SK-N-SH (cell line): ENCODE measurements at regions not wholly inside any gene's neighbourhood (a gene's known extent, or its start where the extent isn't known, plus 50 kb on each side); places are given as distances from the start of the nearest gene placed in this dataset.

ENCODE experiments used
- CTCF ChIA-PET: fragments of 300-600, 350-600 bp; formaldehyde crosslinking; extraction: SDS; loops from one replicate; lab custom pipeline; 2021; lab: Yijun Ruan, JAX
- POLR2A ChIA-PET: fragments of 350-600 bp; sonication (Branson Sonifier 250); formaldehyde crosslinking; extraction: SDS; loops from one replicate; lab custom pipeline; 2020; ENCODE audit warnings: antibody characterized with exemption, inconsistent platforms; lab: Yijun Ruan, JAX
- DNase-seq: peaks from one replicate; pipeline ENCODE4 v3.0.0; 2012
- H2AFZ ChIP-seq: fragments of 200-600 bp; sonication (generic); 2 replicates; pipeline ENCODE4 v1.8.1; 2016; ENCODE audit warnings: antibody characterized with exemption, mild to moderate bottlenecking, low read depth
- H3F3A ChIP-seq: fragments of 200-600 bp; sonication (generic); replicated peaks from 2 replicates; pipeline ENCODE3; 2016; ENCODE audit warnings: antibody characterized with exemption, mild to moderate bottlenecking; ENCODE audit not compliant: insufficient read depth
- H3K27ac ChIP-seq, 2 experiments: fragments of 200-500 bp in 1 of 2; fragments of 200-600 bp in 1 of 2; sonication (Bioruptor generic) in 1 of 2; sonication (generic), shearing (Covaris generic) in 1 of 2; 2 replicates each; pipeline versions ENCODE4 v1.5.1 to v1.6.1; 2014 to 2016; ENCODE audit warnings: low read depth in 2 of 2, inconsistent platforms in 1 of 2, low read length in 1 of 2, mild to moderate bottlenecking in 1 of 2, mixed read lengths in 1 of 2
- H3K27me3 ChIP-seq: fragments of 200-600 bp; sonication (generic), shearing (Covaris generic); 2 replicates; pipeline ENCODE4 v1.6.1; 2016; ENCODE audit warnings: mixed run types; ENCODE audit not compliant: insufficient read depth
- H3K36me3 ChIP-seq, 2 experiments: fragments of 200-500 bp in 1 of 2; fragments of 200-600 bp in 1 of 2; sonication (Bioruptor generic) in 1 of 2; sonication (generic) in 1 of 2; replicated peaks in 1 of 2; 2 replicates each; pipeline versions ENCODE3 to v1.5.1; 2014 to 2016; ENCODE audit warnings: low read length in 1 of 2, mild to moderate bottlenecking in 1 of 2; ENCODE audit not compliant: insufficient read depth in 2 of 2, control insufficient read depth in 1 of 2
- H3K4me1 ChIP-seq, 2 experiments: fragments of 200-500 bp in 1 of 2; fragments of 200-600 bp in 1 of 2; sonication (Bioruptor generic) in 1 of 2; sonication (generic), shearing (Covaris generic) in 1 of 2; 2 replicates each; pipeline versions ENCODE4 v1.5.1 to v1.6.1; 2014 to 2016; ENCODE audit warnings: low read depth in 1 of 2, low read length in 1 of 2, mixed run types in 1 of 2; ENCODE audit not compliant: insufficient read depth in 2 of 2, control insufficient read depth in 1 of 2
- H3K4me2 ChIP-seq: fragments of 200-600 bp; sonication (generic), shearing (Covaris generic); 2 replicates; pipeline ENCODE4 v1.6.1; 2017; ENCODE audit warnings: mixed run types
- H3K4me3 ChIP-seq, 2 experiments: fragments of 200-500 bp in 1 of 2; fragments of 200-600 bp in 1 of 2; sonication (Bioruptor generic) in 1 of 2; sonication (generic), shearing (Covaris generic) in 1 of 2; 2 replicates each; pipeline versions ENCODE4 v1.5.1 to v1.8.1; 2014 to 2016; ENCODE audit warnings: low read depth in 2 of 2, inconsistent platforms in 1 of 2, low read length in 1 of 2, mild to moderate bottlenecking in 1 of 2, mixed read lengths in 1 of 2, moderate library complexity in 1 of 2
- H3K79me2 ChIP-seq: fragments of 200-600 bp; sonication (generic); 2 replicates; pipeline ENCODE4 v1.8.1; 2017; ENCODE audit warnings: mild to moderate bottlenecking; ENCODE audit not compliant: insufficient read depth
- H3K9ac ChIP-seq: fragments of 200-600 bp; sonication (generic); 2 replicates; pipeline ENCODE4 v1.6.1; 2017; ENCODE audit warnings: mixed run types
- H3K9me2 ChIP-seq: fragments of 200-600 bp; sonication (generic); 2 replicates; pipeline ENCODE4 v1.6.1; 2017; ENCODE audit warnings: mixed run types
- H3K9me3 ChIP-seq: fragments of 200-600 bp; sonication (generic); 2 replicates; pipeline ENCODE4 v1.6.1; 2017; ENCODE audit warnings: mixed run types, mild to moderate bottlenecking, moderate library complexity
- H4K20me1 ChIP-seq: fragments of 200-600 bp; sonication (generic); 2 replicates; pipeline ENCODE4 v1.6.1; 2017; ENCODE audit warnings: mild to moderate bottlenecking, mixed run types; ENCODE audit not compliant: insufficient read depth
- CHD2 ChIP-seq: fragments of 150-350 bp; IDR thresholded peaks from 2 replicates; pipeline ENCODE4 v1.6.1; 2018; ENCODE audit warnings: low read length; ENCODE audit not compliant: partially characterized antibody
- ELF1 ChIP-seq: IDR thresholded peaks from 2 replicates; pipeline ENCODE4 v1.4.0; 2012
- FOSL2 ChIP-seq: IDR thresholded peaks from 2 replicates; pipeline ENCODE4 v1.4.0; 2012; ENCODE audit warnings: low read depth, mild to moderate bottlenecking, moderate library complexity, borderline replicate concordance
- FOXJ3 ChIP-seq: sonication (generic); formaldehyde crosslinking; IDR thresholded peaks from 2 replicates; pipeline ENCODE4 v1.5.1; 2020; ENCODE audit warnings: mild to moderate bottlenecking, missing genetic modification reagents
- FOXM1 ChIP-seq: IDR thresholded peaks from 2 replicates; pipeline ENCODE4 v1.4.0; 2012; ENCODE audit warnings: low read depth, mild to moderate bottlenecking
- GATA2 ChIP-seq: sonication (generic); formaldehyde crosslinking; IDR thresholded peaks from 2 replicates; pipeline ENCODE4 v1.5.0; 2020; ENCODE audit warnings: mild to moderate bottlenecking, missing genetic modification reagents
- JUND ChIP-seq: IDR thresholded peaks from 2 replicates; pipeline ENCODE4 v1.4.0; 2012
- MAX ChIP-seq: IDR thresholded peaks from 2 replicates; pipeline ENCODE4 v1.4.0; 2012; ENCODE audit warnings: low read depth
- NFIC ChIP-seq: IDR thresholded peaks from 2 replicates; pipeline ENCODE4 v1.4.0; 2012; ENCODE audit warnings: borderline replicate concordance
- NRF1 ChIP-seq: IDR thresholded peaks from 2 replicates; pipeline ENCODE4 v1.6.1; 2012; ENCODE audit warnings: low read depth, mild to moderate bottlenecking, low read length
- RAD21 ChIP-seq: IDR thresholded peaks from 2 replicates; pipeline ENCODE4 v1.6.1; 2012; ENCODE audit warnings: mild to moderate bottlenecking, low read length
- RFX5 ChIP-seq: IDR thresholded peaks from 2 replicates; pipeline ENCODE4 v1.6.1; 2012; ENCODE audit warnings: mild to moderate bottlenecking, improper control_type of control experiment, low read length
- SIN3A ChIP-seq: IDR thresholded peaks from 2 replicates; pipeline ENCODE4 v1.6.1; 2012; ENCODE audit warnings: low read depth, mild to moderate bottlenecking, low read length, moderate library complexity, borderline replicate concordance
- SMC3 ChIP-seq: IDR thresholded peaks from 2 replicates; pipeline ENCODE4 v1.6.1; 2012; ENCODE audit warnings: low read depth, low read length, improper control_type of control experiment
- TAF1 ChIP-seq: IDR thresholded peaks from 2 replicates; pipeline ENCODE4 v1.6.1; 2012; ENCODE audit warnings: low read depth, mild to moderate bottlenecking, low read length, moderate library complexity, borderline replicate concordance
- TCF12 ChIP-seq: IDR thresholded peaks from 2 replicates; pipeline ENCODE4 v1.4.0; 2012
- TEAD4 ChIP-seq: IDR thresholded peaks from 2 replicates; pipeline ENCODE4 v1.4.0; 2012; ENCODE audit warnings: mild to moderate bottlenecking, borderline replicate concordance; ENCODE audit not compliant: insufficient read depth
- ZBTB33 ChIP-seq: IDR thresholded peaks from 2 replicates; pipeline ENCODE4 v1.4.0; 2012; ENCODE audit warnings: low read depth, borderline replicate concordance
- WGBS: methylation state at CpG from one replicate; pipeline ENCODE4 v1.1.6; 2017; ENCODE audit warnings: low lambda C conversion rate; 5-methylcytosine and 5-hydroxymethylcytosine counted together
- TF ChIP-seq, protein P1 (sequence below): fragments of 200-600 bp; sonication (generic); IDR thresholded peaks from 2 replicates; pipeline ENCODE4 v1.6.1; 2017; ENCODE audit warnings: antibody characterized with exemption, mild to moderate bottlenecking, moderate library complexity
- TF ChIP-seq, protein P2 (sequence below): IDR thresholded peaks from 2 replicates; pipeline ENCODE4; 2012
- TF ChIP-seq, protein P3 (sequence below): fragments of 150-350 bp; IDR thresholded peaks from 2 replicates; pipeline ENCODE4 v1.6.1; 2017; ENCODE audit warnings: antibody characterized with exemption, low read length, low read depth, borderline replicate concordance
- TF ChIP-seq, protein P4 (sequence below): IDR thresholded peaks from 2 replicates; pipeline ENCODE4 v1.4.0; 2012; ENCODE audit warnings: low read depth, borderline replicate concordance

DNA sequence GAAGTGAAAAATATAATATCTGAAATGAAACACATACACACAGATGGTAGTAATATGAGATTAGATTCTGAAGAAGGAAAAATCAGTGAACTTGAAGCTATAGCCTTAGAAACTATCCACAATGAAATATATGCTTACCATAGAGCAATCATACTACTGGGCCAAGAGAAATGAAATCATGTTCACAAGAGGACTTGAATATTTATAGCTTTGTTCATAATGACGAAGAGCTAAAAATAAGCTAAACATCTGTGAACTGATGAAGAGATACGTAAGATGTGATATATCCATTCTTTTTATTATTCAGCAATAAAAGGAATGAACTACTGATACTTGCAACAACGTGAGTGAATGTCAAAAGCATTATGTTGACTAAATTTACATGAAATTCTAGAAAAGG, 92.6 kb upstream of the ALDH1B1 start (continued):
- TF ChIP-seq FOXJ3 (CRISPR knock-in tag) (no peak), GATA2 (CRISPR knock-in tag) (no peak), NRF1 (no peak)
- TF ChIP-seq, protein P1, sequence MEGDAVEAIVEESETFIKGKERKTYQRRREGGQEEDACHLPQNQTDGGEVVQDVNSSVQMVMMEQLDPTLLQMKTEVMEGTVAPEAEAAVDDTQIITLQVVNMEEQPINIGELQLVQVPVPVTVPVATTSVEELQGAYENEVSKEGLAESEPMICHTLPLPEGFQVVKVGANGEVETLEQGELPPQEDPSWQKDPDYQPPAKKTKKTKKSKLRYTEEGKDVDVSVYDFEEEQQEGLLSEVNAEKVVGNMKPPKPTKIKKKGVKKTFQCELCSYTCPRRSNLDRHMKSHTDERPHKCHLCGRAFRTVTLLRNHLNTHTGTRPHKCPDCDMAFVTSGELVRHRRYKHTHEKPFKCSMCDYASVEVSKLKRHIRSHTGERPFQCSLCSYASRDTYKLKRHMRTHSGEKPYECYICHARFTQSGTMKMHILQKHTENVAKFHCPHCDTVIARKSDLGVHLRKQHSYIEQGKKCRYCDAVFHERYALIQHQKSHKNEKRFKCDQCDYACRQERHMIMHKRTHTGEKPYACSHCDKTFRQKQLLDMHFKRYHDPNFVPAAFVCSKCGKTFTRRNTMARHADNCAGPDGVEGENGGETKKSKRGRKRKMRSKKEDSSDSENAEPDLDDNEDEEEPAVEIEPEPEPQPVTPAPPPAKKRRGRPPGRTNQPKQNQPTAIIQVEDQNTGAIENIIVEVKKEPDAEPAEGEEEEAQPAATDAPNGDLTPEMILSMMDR: no peak
- TF ChIP-seq, protein P2, sequence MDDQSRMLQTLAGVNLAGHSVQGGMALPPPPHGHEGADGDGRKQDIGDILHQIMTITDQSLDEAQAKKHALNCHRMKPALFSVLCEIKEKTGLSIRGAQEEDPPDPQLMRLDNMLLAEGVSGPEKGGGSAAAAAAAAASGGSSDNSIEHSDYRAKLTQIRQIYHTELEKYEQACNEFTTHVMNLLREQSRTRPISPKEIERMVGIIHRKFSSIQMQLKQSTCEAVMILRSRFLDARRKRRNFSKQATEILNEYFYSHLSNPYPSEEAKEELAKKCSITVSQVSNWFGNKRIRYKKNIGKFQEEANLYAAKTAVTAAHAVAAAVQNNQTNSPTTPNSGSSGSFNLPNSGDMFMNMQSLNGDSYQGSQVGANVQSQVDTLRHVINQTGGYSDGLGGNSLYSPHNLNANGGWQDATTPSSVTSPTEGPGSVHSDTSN: no peak

- Histone ChIP-seq H3K9me2 (no peaks in the 10 kb centered on the region), H3K9ac (no peak overlapping the region), H3K27ac (no peak overlapping the region), H3K4me1 (peaks cover 0 to 14% of the 10 kb centered on the region in 2 experiments; a peak in 2 of 4 replicates), H3K4me2 (no peak overlapping the region), H3K4me3 (no peak overlapping the region), H3K36me3 (no peaks in the 10 kb centered on the region), H4K20me1 (no peaks in the 10 kb centered on the region), H2AFZ (no peak overlapping the region), H3F3A (no peaks in the 10 kb centered on the region), H3K27me3 (peaks cover 6% of the 10 kb centered on the region; the same call in 1 of the 2 replicates), H3K9me3 (no peaks in the 10 kb centered on the region), H3K79me2 (no peaks in the 10 kb centered on the region)
- 50% methylated on average over 3 of the region's 3 CpGs for WGBS
- POLR2A ChIA-PET: no interaction called here
- CTCF ChIA-PET: interaction anchor here (0.7 to 2.3 kb wide), 6 partner anchors 10 to 385 kb away, joined by 3 to 5 read pairs (median 3); no protein-coding TSS in a partner anchor
- no peak for DNase-seq
- TF ChIP-seq GATA2 (CRISPR knock-in tag): no peak
- TF ChIP-seq, protein P3, sequence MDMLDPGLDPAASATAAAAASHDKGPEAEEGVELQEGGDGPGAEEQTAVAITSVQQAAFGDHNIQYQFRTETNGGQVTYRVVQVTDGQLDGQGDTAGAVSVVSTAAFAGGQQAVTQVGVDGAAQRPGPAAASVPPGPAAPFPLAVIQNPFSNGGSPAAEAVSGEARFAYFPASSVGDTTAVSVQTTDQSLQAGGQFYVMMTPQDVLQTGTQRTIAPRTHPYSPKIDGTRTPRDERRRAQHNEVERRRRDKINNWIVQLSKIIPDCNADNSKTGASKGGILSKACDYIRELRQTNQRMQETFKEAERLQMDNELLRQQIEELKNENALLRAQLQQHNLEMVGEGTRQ: no peak
- no peak for TF ChIP-seq FOSL2
- no peak for TF ChIP-seq CHD2
- TF ChIP-seq TAF1: no peak
- TF ChIP-seq SIN3A: no peak
- TF ChIP-seq ZBTB33: no peak
- no peak for TF ChIP-seq SMC3
- TF ChIP-seq RAD21: no peak
- TF ChIP-seq, protein P4, sequence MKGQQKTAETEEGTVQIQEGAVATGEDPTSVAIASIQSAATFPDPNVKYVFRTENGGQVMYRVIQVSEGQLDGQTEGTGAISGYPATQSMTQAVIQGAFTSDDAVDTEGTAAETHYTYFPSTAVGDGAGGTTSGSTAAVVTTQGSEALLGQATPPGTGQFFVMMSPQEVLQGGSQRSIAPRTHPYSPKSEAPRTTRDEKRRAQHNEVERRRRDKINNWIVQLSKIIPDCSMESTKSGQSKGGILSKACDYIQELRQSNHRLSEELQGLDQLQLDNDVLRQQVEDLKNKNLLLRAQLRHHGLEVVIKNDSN: no peak
- TF ChIP-seq RFX5: no peak
- no peak for TF ChIP-seq JUND
- no peak for TF ChIP-seq FOXJ3 (CRISPR knock-in tag)
- TF ChIP-seq TCF12: no peak
- no peak for TF ChIP-seq MAX
- no peak for TF ChIP-seq NFIC
- no peak for TF ChIP-seq NRF1
- TF ChIP-seq FOXM1: no peak
- no peak for TF ChIP-seq TEAD4
- no peak for TF ChIP-seq ELF1
Observed at GRCh38 chr9:38298904-38299303, 93.6 kb upstream of the ALDH1B1 start.
